Ascending aorta (tissue), 2 donors: ENCODE measurements at regions not wholly inside any gene's neighbourhood (a gene's known extent, or its start where the extent isn't known, plus 50 kb on each side); places are given as distances from the start of the nearest gene placed in this dataset.

ENCODE experiments used
- DNase-seq, 2 donors: peaks; one replicate each; pipeline ENCODE4 v3.0.0-alpha.2; 2019; ENCODE audit warnings: low spot score in 2 of 2
- H3K27ac ChIP-seq, 2 donors: fragments of 200-600 bp; sonication (generic); one replicate each; pipeline ENCODE4 v1.5.1; 2016 to 2017; ENCODE audit warnings: mild to moderate bottlenecking in 1 of 2
- H3K27me3 ChIP-seq: fragments of 200-600 bp; sonication (generic); one replicate; pipeline ENCODE4 v1.5.1; 2017
- H3K36me3 ChIP-seq, 2 donors: fragments of 200-600 bp; sonication (generic); one replicate each; pipeline ENCODE4 v1.5.1; 2016
- H3K4me1 ChIP-seq, 2 donors: fragments of 200-600 bp; sonication (generic); one replicate each; pipeline ENCODE4 v1.5.1; 2016 to 2017; ENCODE audit warnings: mild to moderate bottlenecking in 1 of 2
- H3K4me3 ChIP-seq, 2 donors: fragments of 200-600 bp; sonication (generic); one replicate each; pipeline ENCODE4 v1.5.1; 2016 to 2017; ENCODE audit warnings: mild to moderate bottlenecking in 1 of 2
- H3K9me3 ChIP-seq, 2 donors: fragments of 200-600 bp; sonication (generic); one replicate each; pipeline ENCODE4 v1.5.1; 2016
- CTCF ChIP-seq, 3 experiments: fragments of 200-600 bp in 2 of 3; fragments of 450-650 bp in 1 of 3; sonication (generic) in 2 of 3; IDR thresholded peaks; one replicate each; pipeline ENCODE4 v1.5.1; 2016 to 2019; ENCODE audit warnings: antibody characterized with exemption in 3 of 3, mild to moderate bottlenecking in 1 of 3, moderate library complexity in 1 of 3
- intact Hi-C: fragments of 100-400 bp; cut with DNase I; formaldehyde crosslinking; loops from one replicate; pipeline ENCODE4 v1.15.1; 2023

GRCh38 chr3:105923140-105923539 lies 54.3 kb upstream of the CBLB start:
- Histone ChIP-seq H3K4me1 (no peaks in the 10 kb centered on the region), H3K27ac (no peak overlapping the region), H3K36me3 (no peaks in the 10 kb centered on the region), H3K4me3 (no peak overlapping the region), H3K9me3 (no peaks in the 10 kb centered on the region), H3K27me3 (no peaks in the 10 kb centered on the region)
- TF ChIP-seq CTCF (IDR thresholded peaks at IDR 0.05) = no peak
- intact Hi-C loops = no loop called here
- DNase-seq = no peak

- H3K4me1 ChIP-seq = no peaks in the 10 kb centered on the region
- H3K27ac ChIP-seq = no peak overlapping the region
- H3K27me3 ChIP-seq = no peaks in the 10 kb centered on the region
- H3K9me3 ChIP-seq = no peaks in the 10 kb centered on the region
- no peak for TF ChIP-seq CTCF (IDR thresholded peaks at IDR 0.05)
- no peak for DNase-seq
- H3K36me3 ChIP-seq = no peaks in the 10 kb centered on the region
- intact Hi-C loops = no loop called here
- H3K4me3 ChIP-seq = no peak overlapping the region
Measured at GRCh38 chr3:105927741-105928140, 58.9 kb upstream of the CBLB start.

GRCh38 chr3:105930733-105931132 lies 61.9 kb upstream of the CBLB start:
- intact Hi-C loops = no loop called here
- no peak for TF ChIP-seq CTCF (IDR thresholded peaks at IDR 0.05)
- no peaks in the 10 kb centered on the region for H3K4me1 ChIP-seq

GRCh38 chr3:105931500-105931899 lies 62.7 kb upstream of the CBLB start:
- no peaks in the 10 kb centered on the region for H3K4me1 ChIP-seq

More at GRCh38 chr3:105930733-105931132, 61.9 kb upstream of the CBLB start:
- no peak for DNase-seq
- Histone ChIP-seq H3K4me3 (no peak overlapping the region), H3K27me3 (no peaks in the 10 kb centered on the region), H3K27ac (no peak overlapping the region), H3K36me3 (no peaks in the 10 kb centered on the region), H3K9me3 (no peaks in the 10 kb centered on the region)

GRCh38 chr3:105933871-105934270 lies 65.1 kb upstream of the CBLB start:
- TF ChIP-seq CTCF (IDR thresholded peaks at IDR 0.05) = no peak
- no peak for DNase-seq
- intact Hi-C loops = no loop called here
- no peaks in the 10 kb centered on the region for H3K27me3 ChIP-seq
- H3K4me1 ChIP-seq = peaks cover 0 to 3% of the 10 kb centered on the region in 2 donors
- H3K27ac ChIP-seq = no peak overlapping the region
- H3K36me3 ChIP-seq = no peaks in the 10 kb centered on the region
- no peak overlapping the region for H3K4me3 ChIP-seq
- no peaks in the 10 kb centered on the region for H3K9me3 ChIP-seq

More at GRCh38 chr3:105931500-105931899, 62.7 kb upstream of the CBLB start:
- intact Hi-C loops = no loop called here
- DNase-seq = no peak
- no peak for TF ChIP-seq CTCF (IDR thresholded peaks at IDR 0.05)
- Histone ChIP-seq H3K36me3 (no peaks in the 10 kb centered on the region), H3K27ac (no peak overlapping the region), H3K9me3 (no peaks in the 10 kb centered on the region), H3K4me3 (no peak overlapping the region), H3K27me3 (no peaks in the 10 kb centered on the region)

- Histone ChIP-seq H3K9me3 (no peaks in the 10 kb centered on the region), H3K4me1 (peaks cover 0 to 3% of the 10 kb centered on the region in 2 donors), H3K4me3 (peak overlapping the region in 1 of 2 donors; percentile 49), H3K27ac (peak overlapping the region; percentile 1 to 5), H3K36me3 (no peaks in the 10 kb centered on the region), H3K27me3 (no peaks in the 10 kb centered on the region)
- intact Hi-C loops = no loop called here
- no peak for DNase-seq
- no peak for TF ChIP-seq CTCF (IDR thresholded peaks at IDR 0.05)
Measured at GRCh38 chr3:105938101-105938500, 69.3 kb upstream of the CBLB start.
